Natural killer cell treated with Interleukin-12 subunit alpha and Interleukin-12 subunit beta and Interleukin-15 and Interleukin-18, amount 100 ng/mL, for 72 hours (primary cell): ENCODE measurements at regions not wholly inside any gene's neighbourhood (a gene's known extent, or its start where the extent isn't known, plus 50 kb on each side); places are given as distances from the start of the nearest gene placed in this dataset.

Experiments used
- ATAC-seq, 2 donors: fragments of 150-1000 bp; cut with Tn5 transposase in 1 of 2; sonication (Bioruptor Pico), chemical (Tn5 transposase) in 1 of 2; 2 replicates each; pipeline ENCODE4 v1.10.0; 2021
- DNase-seq: peaks from one replicate; pipeline ENCODE4 v3.0.0; 2022; ENCODE audit warnings: low spot score
- H3K27ac Mint-ChIP-seq, 2 donors: 1 replicate in 1 of 2; 2 replicates in 1 of 2; pipeline ENCODE4 v1.8.0; 2022; ENCODE audit warnings: mixed read lengths in 2 of 2, mild to moderate bottlenecking in 1 of 2, moderate library complexity in 1 of 2
- H3K27me3 Mint-ChIP-seq, 2 donors: 1 replicate in 1 of 2; 2 replicates in 1 of 2; pipeline ENCODE4 v1.8.0; 2022; ENCODE audit warnings: mixed read lengths in 2 of 2
- H3K36me3 Mint-ChIP-seq: one replicate; pipeline ENCODE4 v1.8.0; 2022; ENCODE audit warnings: mixed read lengths
- H3K4me1 Mint-ChIP-seq, 2 donors: 1 replicate in 1 of 2; 2 replicates in 1 of 2; pipeline ENCODE4 v1.8.0; 2022; ENCODE audit warnings: low read depth in 2 of 2, mixed read lengths in 2 of 2, mild to moderate bottlenecking in 1 of 2
- H3K4me3 Mint-ChIP-seq: one replicate; pipeline ENCODE4 v1.8.0; 2022; ENCODE audit warnings: mixed read lengths
- H3K9me3 Mint-ChIP-seq: 2 replicates; pipeline ENCODE4 v1.8.0; 2022; ENCODE audit warnings: mixed read lengths

- DNase-seq = no peak
- no peaks in the 10 kb centered on the region for H3K36me3 Mint-ChIP-seq
- ATAC-seq = no peak
- no peak overlapping the region for H3K27ac Mint-ChIP-seq
- H3K4me3 Mint-ChIP-seq = no peak overlapping the region
- H3K4me1 Mint-ChIP-seq = no peaks in the 10 kb centered on the region
- no peaks in the 10 kb centered on the region for H3K27me3 Mint-ChIP-seq
- H3K9me3 Mint-ChIP-seq = no peaks in the 10 kb centered on the region
Measured at GRCh38 chrX:42602566-42602965, 175.4 kb downstream of the PPP1R2C start.

GRCh38 chrX:42602136-42602535, 175.8 kb downstream of the PPP1R2C start:
- no peak overlapping the region for H3K27ac Mint-ChIP-seq
- no peak for DNase-seq
- H3K4me3 Mint-ChIP-seq = no peak overlapping the region
- no peaks in the 10 kb centered on the region for H3K9me3 Mint-ChIP-seq
- ATAC-seq = no peak
- H3K36me3 Mint-ChIP-seq = no peaks in the 10 kb centered on the region
- H3K27me3 Mint-ChIP-seq = no peaks in the 10 kb centered on the region
- no peaks in the 10 kb centered on the region for H3K4me1 Mint-ChIP-seq

- no peak overlapping the region for H3K4me3 Mint-ChIP-seq
- H3K4me1 Mint-ChIP-seq = no peaks in the 10 kb centered on the region
- no peaks in the 10 kb centered on the region for H3K27me3 Mint-ChIP-seq
- H3K27ac Mint-ChIP-seq = no peak overlapping the region
- no peaks in the 10 kb centered on the region for H3K9me3 Mint-ChIP-seq
- DNase-seq (no peak), ATAC-seq (no peak)
- H3K36me3 Mint-ChIP-seq = no peaks in the 10 kb centered on the region
Measured at GRCh38 chrX:42597481-42597880, 180.5 kb downstream of the PPP1R2C start.

- Mint-ChIP-seq H3K9me3 (peaks cover 3% of the 10 kb centered on the region), H3K4me1 (peaks cover 9 to 15% of the 10 kb centered on the region in 2 donors), H3K27ac (no peak overlapping the region), H3K4me3 (no peak overlapping the region), H3K36me3 (peaks cover 9% of the 10 kb centered on the region), H3K27me3 (peaks cover 0 to 15% of the 10 kb centered on the region in 2 donors)
- ATAC-seq (no peak), DNase-seq (no peak)
Measured at GRCh38 chrX:42585842-42586621, 191.9 kb downstream of the PPP1R2C start.

DNA sequence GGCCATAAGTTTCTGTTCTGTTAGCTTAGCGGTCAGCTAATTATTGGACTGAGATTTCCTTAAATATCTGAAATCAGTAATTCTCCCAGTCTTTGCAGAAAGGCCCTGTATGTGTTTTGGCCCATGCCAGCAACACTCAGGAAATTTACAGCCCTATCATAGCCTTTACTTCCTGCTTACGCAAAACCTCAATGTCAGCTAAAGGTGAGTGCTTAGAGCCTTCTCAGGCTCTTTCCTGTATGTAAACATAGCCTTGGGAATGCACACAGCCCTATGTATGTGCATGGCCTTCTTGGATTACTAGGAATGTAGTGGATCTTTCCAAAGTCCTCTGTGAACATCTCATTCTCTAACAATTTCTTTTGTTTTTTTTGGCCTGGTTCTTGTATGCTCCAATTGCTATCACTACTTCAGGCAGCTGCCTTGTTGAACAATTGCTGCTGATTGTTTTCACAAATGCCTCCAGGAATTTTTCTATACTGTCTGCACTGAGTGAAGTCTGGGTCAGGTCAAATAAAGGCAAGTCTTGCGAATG, 200.0 kb downstream of the PPP1R2C start:
- no peaks in the 10 kb centered on the region for H3K36me3 Mint-ChIP-seq
- DNase-seq = no peak
- no peak overlapping the region for H3K4me3 Mint-ChIP-seq
- H3K27ac Mint-ChIP-seq = no peak overlapping the region
- H3K9me3 Mint-ChIP-seq = no peaks in the 10 kb centered on the region
- ATAC-seq = no peak
- peaks cover 0 to 6% of the 10 kb centered on the region in 2 donors for H3K27me3 Mint-ChIP-seq
- H3K4me1 Mint-ChIP-seq = peaks cover 0 to 6% of the 10 kb centered on the region in 2 donors

DNA sequence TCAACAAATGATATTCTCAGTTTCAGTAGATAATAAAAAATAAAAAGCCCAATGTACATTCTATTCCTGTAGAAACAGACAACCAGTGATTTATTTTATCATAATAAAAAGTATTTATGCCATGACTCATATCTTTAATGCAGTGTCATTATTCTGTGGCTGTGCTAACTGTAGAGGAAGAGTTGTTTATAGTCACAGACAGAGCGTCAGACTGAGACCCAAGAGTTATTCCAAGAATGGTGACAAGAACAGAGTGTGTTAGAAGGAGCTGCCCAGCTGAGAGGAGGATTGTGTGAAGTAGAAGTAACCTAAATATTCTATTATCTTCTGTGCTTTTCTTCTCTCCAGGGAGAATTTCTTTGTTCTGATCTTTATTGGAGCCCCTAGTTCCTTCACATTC, 210.7 kb downstream of the PPP1R2C start:
- DNase-seq (no peak), ATAC-seq (no peak)
- Mint-ChIP-seq H3K4me3 (no peak overlapping the region), H3K27ac (no peak overlapping the region), H3K27me3 (peaks cover 6 to 23% of the 10 kb centered on the region in 2 donors), H3K9me3 (peaks cover 5% of the 10 kb centered on the region), H3K4me1 (no peaks in the 10 kb centered on the region), H3K36me3 (no peaks in the 10 kb centered on the region)

DNA sequence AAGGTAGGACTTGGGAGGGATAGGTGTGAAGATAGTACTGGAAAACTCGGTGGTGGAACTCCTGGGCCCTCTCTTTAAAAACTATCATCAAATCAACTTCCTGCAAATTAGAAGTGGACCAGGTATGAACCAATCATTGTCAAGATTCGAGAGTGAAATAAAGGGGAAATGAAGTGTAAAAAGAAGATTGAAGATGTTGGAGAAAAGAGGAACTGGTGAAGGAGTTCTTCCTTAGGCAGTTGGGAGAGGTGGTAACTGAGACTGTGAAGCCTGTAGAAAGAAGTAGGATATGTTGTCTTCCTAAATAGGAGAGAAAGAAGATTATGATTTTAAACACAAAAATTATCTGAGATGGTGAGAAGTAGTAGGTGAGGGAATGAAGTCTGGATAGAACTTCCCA, 212.2 kb downstream of the PPP1R2C start:
- H3K27me3 Mint-ChIP-seq = peaks cover 0 to 17% of the 10 kb centered on the region in 2 donors
- no peaks in the 10 kb centered on the region for H3K36me3 Mint-ChIP-seq
- DNase-seq = no peak
- no peak overlapping the region for H3K27ac Mint-ChIP-seq
- peaks cover 5% of the 10 kb centered on the region for H3K9me3 Mint-ChIP-seq
- H3K4me3 Mint-ChIP-seq = no peak overlapping the region
- ATAC-seq = no peak
- H3K4me1 Mint-ChIP-seq = no peaks in the 10 kb centered on the region

- Mint-ChIP-seq H3K9me3 (no peaks in the 10 kb centered on the region), H3K4me1 (no peaks in the 10 kb centered on the region), H3K27ac (no peak overlapping the region), H3K27me3 (peaks cover 0 to 4% of the 10 kb centered on the region in 2 donors), H3K36me3 (no peaks in the 10 kb centered on the region), H3K4me3 (no peak overlapping the region)
- no peak for ATAC-seq
- no peak for DNase-seq
Measured at GRCh38 chrX:42546800-42547199, 231.2 kb downstream of the PPP1R2C start.

DNA sequence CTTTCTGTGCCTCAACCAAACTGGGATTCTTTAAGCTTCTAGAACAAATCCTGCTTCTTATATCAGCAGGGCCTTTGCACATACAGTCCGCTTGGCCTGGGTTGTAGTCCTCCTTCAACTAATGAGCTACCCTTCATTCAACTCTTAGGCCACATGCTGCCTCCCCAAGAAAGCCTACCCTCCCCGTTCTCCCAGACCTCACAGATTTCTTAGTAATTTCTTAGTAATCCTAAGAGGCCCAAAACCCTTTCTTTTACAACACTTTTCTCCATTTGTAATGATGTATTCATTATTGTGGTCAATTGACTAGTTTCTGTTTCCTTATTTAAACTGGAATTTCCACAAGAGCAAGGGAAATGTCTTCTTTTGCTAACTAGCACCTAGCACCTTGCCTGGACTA, 233.1 kb downstream of the PPP1R2C start:
- H3K27ac Mint-ChIP-seq = no peak overlapping the region
- ATAC-seq (no peak), DNase-seq (no peak)
- H3K4me1 Mint-ChIP-seq = no peaks in the 10 kb centered on the region
- no peaks in the 10 kb centered on the region for H3K36me3 Mint-ChIP-seq
- H3K9me3 Mint-ChIP-seq = no peaks in the 10 kb centered on the region
- H3K27me3 Mint-ChIP-seq = peaks cover 0 to 5% of the 10 kb centered on the region in 2 donors
- H3K4me3 Mint-ChIP-seq = no peak overlapping the region

DNA sequence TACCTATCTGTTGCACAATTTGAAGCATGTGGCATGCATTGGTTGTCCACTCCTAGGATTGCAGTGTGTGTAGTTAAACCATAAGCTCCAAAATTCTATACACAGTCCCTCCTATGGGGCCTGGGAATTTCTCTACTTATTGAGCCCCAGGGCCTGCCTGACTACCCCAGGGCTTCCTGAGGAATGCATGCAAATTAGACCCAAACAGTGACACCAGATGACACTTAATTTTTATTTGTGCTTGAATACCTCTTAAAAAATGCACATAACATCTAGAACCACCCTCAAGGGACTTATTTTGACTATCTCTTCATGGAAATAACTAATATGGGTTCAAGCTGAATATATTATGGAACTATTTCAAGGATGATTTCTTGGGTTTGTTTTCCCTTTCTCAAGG, 236.4 kb downstream of the PPP1R2C start:
- Mint-ChIP-seq H3K9me3 (peaks cover 2% of the 10 kb centered on the region), H3K4me3 (no peak overlapping the region), H3K27me3 (peaks cover 0 to 7% of the 10 kb centered on the region in 2 donors), H3K27ac (no peak overlapping the region), H3K36me3 (no peaks in the 10 kb centered on the region), H3K4me1 (peaks cover 5 to 11% of the 10 kb centered on the region in 2 donors)
- DNase-seq (no peak), ATAC-seq (no peak)

GRCh38 chrX:42540146-42540545, 237.8 kb downstream of the PPP1R2C start:
- peaks cover 2% of the 10 kb centered on the region for H3K9me3 Mint-ChIP-seq
- H3K27me3 Mint-ChIP-seq = peaks cover 0 to 7% of the 10 kb centered on the region in 2 donors
- ATAC-seq (no peak), DNase-seq (no peak)
- peaks cover 8 to 11% of the 10 kb centered on the region in 2 donors for H3K4me1 Mint-ChIP-seq
- H3K27ac Mint-ChIP-seq = no peak overlapping the region
- no peak overlapping the region for H3K4me3 Mint-ChIP-seq
- no peaks in the 10 kb centered on the region for H3K36me3 Mint-ChIP-seq

DNA sequence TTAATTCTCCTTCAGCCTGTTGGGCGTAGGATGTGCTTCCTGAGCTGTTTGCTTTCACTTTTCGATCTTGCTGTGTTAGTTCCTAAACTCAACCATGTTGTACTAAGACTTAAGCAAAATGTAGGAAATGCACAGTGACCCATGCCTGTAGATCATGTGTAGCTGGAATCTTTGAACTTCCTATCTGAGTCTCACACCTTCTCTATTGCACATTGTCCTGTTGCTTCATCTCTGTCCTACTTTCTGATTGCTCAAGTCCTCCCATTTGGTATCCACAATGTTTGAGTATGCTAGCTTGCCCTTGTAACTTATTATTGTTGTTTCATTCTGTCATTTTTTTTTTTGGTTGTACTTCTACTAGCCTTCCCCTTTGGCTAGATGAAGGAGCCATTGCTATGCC, 239.6 kb downstream of the PPP1R2C start:
- peaks cover 2% of the 10 kb centered on the region for H3K9me3 Mint-ChIP-seq
- H3K27ac Mint-ChIP-seq = no peak overlapping the region
- peaks cover 0 to 7% of the 10 kb centered on the region in 2 donors for H3K27me3 Mint-ChIP-seq
- no peaks in the 10 kb centered on the region for H3K36me3 Mint-ChIP-seq
- DNase-seq (no peak), ATAC-seq (peak in 1 of 2 donors; percentile 57)
- H3K4me1 Mint-ChIP-seq = peaks cover 17% of the 10 kb centered on the region in 2 donors
- H3K4me3 Mint-ChIP-seq = no peak overlapping the region

GRCh38 chrX:42536286-42536685, 241.7 kb downstream of the PPP1R2C start:
- no peak overlapping the region for H3K27ac Mint-ChIP-seq
- peaks cover 17% of the 10 kb centered on the region in 2 donors for H3K4me1 Mint-ChIP-seq
- peaks cover 0 to 5% of the 10 kb centered on the region in 2 donors for H3K27me3 Mint-ChIP-seq
- ATAC-seq = no peak
- no peak overlapping the region for H3K4me3 Mint-ChIP-seq
- H3K36me3 Mint-ChIP-seq = no peaks in the 10 kb centered on the region
- DNase-seq = no peak
- peaks cover 2% of the 10 kb centered on the region for H3K9me3 Mint-ChIP-seq

DNA sequence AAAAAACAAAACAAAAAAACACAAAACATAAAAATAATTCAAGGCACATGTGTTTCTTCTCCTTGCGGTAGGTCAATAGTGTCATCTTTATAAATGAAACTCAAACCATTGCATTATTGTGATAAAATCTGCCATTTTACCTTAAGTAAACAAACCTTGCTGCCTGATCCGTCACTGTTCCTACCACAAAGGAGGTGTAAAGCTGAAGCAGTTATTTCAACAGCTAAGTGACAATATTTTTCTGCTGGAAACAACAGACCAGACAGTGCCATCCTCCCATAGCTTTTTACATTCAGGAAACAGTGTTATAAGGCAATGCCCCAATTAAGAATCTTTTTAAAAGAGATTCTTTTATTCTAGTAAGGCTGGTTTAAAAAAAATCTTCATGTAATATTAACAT, 242.7 kb downstream of the PPP1R2C start:
- Mint-ChIP-seq H3K9me3 (peaks cover 2% of the 10 kb centered on the region), H3K27me3 (peaks cover 0 to 3% of the 10 kb centered on the region in 2 donors), H3K4me1 (peaks cover 17% of the 10 kb centered on the region in 2 donors), H3K36me3 (no peaks in the 10 kb centered on the region), H3K4me3 (no peak overlapping the region), H3K27ac (no peak overlapping the region)
- no peak for DNase-seq
- ATAC-seq = no peak
